Motor neuron (in vitro differentiated cells): ENCODE measurements at regions not wholly inside any gene's neighbourhood (a gene's known extent, or its start where the extent isn't known, plus 50 kb on each side); places are given as distances from the start of the nearest gene placed in this dataset.

Experiments used
- ATAC-seq, 8 experiments: fragments of 200-7000 bp; cut with Tn5 transposase; replicated peaks in 6 of 8; 2 replicates each; pipeline ENCODE4 v1.8.0; 2021; ENCODE audit warnings: mild to moderate bottlenecking in 8 of 8, moderate library complexity in 8 of 8
- H3K27ac ChIP-seq, 2 donors: fragments of 250-450 bp; sonication (Bioruptor Pico); 2 replicates each; pipeline ENCODE4 v1.9.0; 2021; ENCODE audit warnings: antibody characterized with exemption in 2 of 2, mild to moderate bottlenecking in 2 of 2, moderate library complexity in 1 of 2
- H3K4me1 ChIP-seq, 2 donors: fragments of 250-450 bp; sonication (Bioruptor Pico); replicated peaks in 1 of 2; 2 replicates each; pipeline ENCODE4 v1.6.1; 2021; ENCODE audit warnings: antibody characterized with exemption in 2 of 2, mild to moderate bottlenecking in 2 of 2, moderate library complexity in 1 of 2
- H3K4me3 ChIP-seq, 5 donors: fragments of 250-450 bp; sonication (Bioruptor Pico); 2 replicates each; pipeline ENCODE4 v1.9.0; 2021; ENCODE audit warnings: antibody characterized with exemption in 5 of 5, mild to moderate bottlenecking in 5 of 5, moderate library complexity in 4 of 5
- WGBS, 10 experiments: fragments of 450-650 bp; shearing (Covaris generic); methylation state at CpG; one replicate each; pipeline ENCODE4 v1.0.0; 2022; 5-methylcytosine and 5-hydroxymethylcytosine counted together
- in situ Hi-C, 9 experiments: fragments of 400-800 bp; cut with MboI; loops; one replicate each; pipeline ENCODE4 v1.15.0; 2021; ENCODE audit warnings: low sequenced_read_pairs in 9 of 9, low pct_unique_long_range_greater_than_20kb in 2 of 9; ENCODE audit not compliant: unreplicated experiment in 9 of 9

GRCh38 chr13:105994340-105994739 lies 541.1 kb downstream of the EFNB2 start:
- Histone ChIP-seq H3K4me3 (no peak overlapping the region), H3K4me1 (peaks cover 17 to 26% of the 10 kb centered on the region in 2 donors), H3K27ac (no peak overlapping the region)
- 33 to 100% (median 87%) methylated on average over 1 to 5 of the region's 5 CpGs; no CpG with 5 or more reads in 3 of the 10 experiments for WGBS, 10 experiments
- ATAC-seq: no peak
- in situ Hi-C loops: no loop called here

GRCh38 chr13:105991622-105992277 lies 543.7 kb downstream of the EFNB2 start:
- 40 to 100% (median 70%) methylated on average over 1 to 4 of the region's 4 CpGs; no CpG with 5 or more reads in 2 of the 10 experiments for WGBS, 10 experiments
- Histone ChIP-seq H3K4me3 (no peak overlapping the region), H3K4me1 (peaks cover 13 to 17% of the 10 kb centered on the region in 2 donors), H3K27ac (no peak overlapping the region)
- in situ Hi-C loops: no loop called here
- ATAC-seq: peak in 6 of 8 experiments; percentile 76 to 86 (median 80)

GRCh38 chr13:105991131-105991530 lies 544.3 kb downstream of the EFNB2 start:
- in situ Hi-C loops: no loop called here
- Histone ChIP-seq H3K27ac (no peak overlapping the region), H3K4me3 (no peak overlapping the region), H3K4me1 (peaks cover 7 to 14% of the 10 kb centered on the region in 2 donors)
- WGBS, 10 experiments: 0 to 100% (median 83%) methylated on average over 1 of the region's 1 CpG; no CpG with 5 or more reads in 1 of the 10 experiments
- no peak for ATAC-seq

- H3K4me3 ChIP-seq: no peak overlapping the region
- WGBS, 10 experiments: 28 to 100% (median 80%) methylated on average over 1 to 4 of the region's 4 CpGs; no CpG with 5 or more reads in 3 of the 10 experiments
- ATAC-seq: peak in 1 of 8 experiments; percentile 67
- in situ Hi-C loops: no loop called here
- H3K27ac ChIP-seq: no peak overlapping the region
- H3K4me1 ChIP-seq: peaks cover 7 to 14% of the 10 kb centered on the region in 2 donors
Observed at GRCh38 chr13:105990256-105990958, 545.1 kb downstream of the EFNB2 start.

GRCh38 chr13:105984646-105985045 lies 550.8 kb downstream of the EFNB2 start:
- 60 to 96% (median 90%) methylated on average over 2 to 8 of the region's 11 CpGs; no CpG with 5 or more reads in 5 of the 10 experiments for WGBS, 10 experiments

GRCh38 chr13:105984236-105984635 lies 551.2 kb downstream of the EFNB2 start:
- ATAC-seq: no peak
- no peak overlapping the region for H3K4me3 ChIP-seq
- H3K27ac ChIP-seq: no peak overlapping the region
- peaks cover 7 to 17% of the 10 kb centered on the region in 2 donors for H3K4me1 ChIP-seq
- in situ Hi-C loops: no loop called here
- 40 to 100% (median 100%) methylated on average over 1 to 3 of the region's 3 CpGs; no CpG with 5 or more reads in 1 of the 10 experiments for WGBS, 10 experiments

More at GRCh38 chr13:105984646-105985045, 550.8 kb downstream of the EFNB2 start:
- peaks cover 2 to 13% of the 10 kb centered on the region in 2 donors for H3K4me1 ChIP-seq
- H3K27ac ChIP-seq: no peak overlapping the region
- ATAC-seq: no peak
- H3K4me3 ChIP-seq: no peak overlapping the region
- in situ Hi-C loops: no loop called here

- H3K4me3 ChIP-seq: no peak overlapping the region
- WGBS, 10 experiments: 43 to 100% (median 70%) methylated on average over 1 to 10 of the region's 11 CpGs; no CpG with 5 or more reads in 2 of the 10 experiments
- no peak for ATAC-seq
- in situ Hi-C loops: no loop called here
- peaks cover 9 to 21% of the 10 kb centered on the region in 2 donors for H3K4me1 ChIP-seq
- H3K27ac ChIP-seq: no peak overlapping the region
Observed at GRCh38 chr13:105982219-105982930, 553.1 kb downstream of the EFNB2 start.

GRCh38 chr13:105979131-105980011 lies 556.1 kb downstream of the EFNB2 start:
- H3K4me3 ChIP-seq: no peak overlapping the region
- peak in 6 of 8 experiments; percentile 40 to 91 (median 66) for ATAC-seq
- in situ Hi-C loops: no loop called here
- peaks cover 9 to 21% of the 10 kb centered on the region in 2 donors for H3K4me1 ChIP-seq
- 65 to 95% (median 83%) methylated on average over 3 to 11 of the region's 12 CpGs; no CpG with 5 or more reads in 1 of the 10 experiments for WGBS, 10 experiments
- no peak overlapping the region for H3K27ac ChIP-seq

- in situ Hi-C loops: no loop called here
- H3K4me3 ChIP-seq: no peak overlapping the region
- no peak overlapping the region for H3K27ac ChIP-seq
- H3K4me1 ChIP-seq: peaks cover 23 to 30% of the 10 kb centered on the region in 2 donors
- ATAC-seq: no peak
- WGBS, 10 experiments: 29 to 100% (median 100%) methylated on average over 1 of the region's 1 CpG; no CpG with 5 or more reads in 3 of the 10 experiments
Observed at GRCh38 chr13:105974380-105974779, 561.1 kb downstream of the EFNB2 start.

- WGBS, 10 experiments: 31 to 87% (median 79%) methylated on average over 3 to 10 of the region's 14 CpGs; no CpG with 5 or more reads in 1 of the 10 experiments
- peak in 6 of 8 experiments; percentile 13 to 65 (median 52) for ATAC-seq
- in situ Hi-C loops: no loop called here
- Histone ChIP-seq H3K4me1 (peaks cover 19 to 27% of the 10 kb centered on the region in 2 donors), H3K27ac (no peak overlapping the region), H3K4me3 (no peak overlapping the region)
Observed at GRCh38 chr13:105972811-105973590, 562.5 kb downstream of the EFNB2 start.

- in situ Hi-C loops: no loop called here
- WGBS, 10 experiments: 0 to 86% (median 66%) methylated on average over 1 to 7 of the region's 7 CpGs; no CpG with 5 or more reads in 1 of the 10 experiments
- Histone ChIP-seq H3K4me1 (peaks cover 19 to 27% of the 10 kb centered on the region in 2 donors), H3K4me3 (no peak overlapping the region), H3K27ac (no peak overlapping the region)
- peak in 3 of 8 experiments; percentile 44 to 60 (median 48) for ATAC-seq
Observed at GRCh38 chr13:105972306-105972721, 563.1 kb downstream of the EFNB2 start.
